Stimulated activated memory B cell treated with anti-CD40 and anti-IgM and Interleukin-4, amounts not matched to agents 10 μg/mL and 1 μg/mL and 100 μg/mL, for 72 hours (primary cell): ENCODE measurements at regions not wholly inside any gene's neighbourhood (a gene's known extent, or its start where the extent isn't known, plus 50 kb on each side); places are given as distances from the start of the nearest gene placed in this dataset.
"Not testable (repeated sequence)": the region's sequence is repeated elsewhere in the genome, so short reads cannot be mapped to it uniquely, and the experiment has no call there.

Source experiments
- ATAC-seq: fragments of 150-1000 bp; cut with Tn5 transposase; 2 replicates; pipeline ENCODE4 v1.10.0; 2021
- H3K27ac Mint-ChIP-seq: one replicate; pipeline ENCODE4 v1.8.0; 2022; ENCODE audit warnings: mild to moderate bottlenecking, mixed read lengths
- H3K27me3 Mint-ChIP-seq: one replicate; pipeline ENCODE4 v1.8.0; 2022; ENCODE audit warnings: mixed read lengths
- H3K36me3 Mint-ChIP-seq: one replicate; pipeline ENCODE4 v1.8.0; 2022; ENCODE audit warnings: mixed read lengths
- H3K4me1 Mint-ChIP-seq: one replicate; pipeline ENCODE4 v1.8.0; 2022; ENCODE audit warnings: mixed read lengths
- H3K4me3 Mint-ChIP-seq: one replicate; pipeline ENCODE4 v1.8.0; 2022; ENCODE audit warnings: mild to moderate bottlenecking, moderate library complexity, mixed read lengths
- H3K9me3 Mint-ChIP-seq: one replicate; pipeline ENCODE4 v1.8.0; 2022; ENCODE audit warnings: mixed read lengths

GRCh38 chr6:169406804-169407203 lies 153.2 kb upstream of the THBS2 start:
- H3K4me3 Mint-ChIP-seq = no peak overlapping the region
- H3K9me3 Mint-ChIP-seq = no peaks in the 10 kb centered on the region
- peaks cover 25% of the 10 kb centered on the region for H3K27me3 Mint-ChIP-seq
- no peaks in the 10 kb centered on the region for H3K4me1 Mint-ChIP-seq
- no peaks in the 10 kb centered on the region for H3K36me3 Mint-ChIP-seq
- no peak overlapping the region for H3K27ac Mint-ChIP-seq
- ATAC-seq = no peak

- H3K4me1 Mint-ChIP-seq = no peaks in the 10 kb centered on the region
- H3K4me3 Mint-ChIP-seq = no peak overlapping the region
- peaks cover 21% of the 10 kb centered on the region for H3K27me3 Mint-ChIP-seq
- no peak overlapping the region for H3K27ac Mint-ChIP-seq
- ATAC-seq = no peak
- no peaks in the 10 kb centered on the region for H3K36me3 Mint-ChIP-seq
- no peaks in the 10 kb centered on the region for H3K9me3 Mint-ChIP-seq
These were observed 152.4 kb upstream of the THBS2 start for GRCh38 chr6:169406034-169406433.

- no peak for ATAC-seq
- Mint-ChIP-seq H3K9me3 (no peaks in the 10 kb centered on the region), H3K4me1 (no peaks in the 10 kb centered on the region), H3K4me3 (no peak overlapping the region), H3K36me3 (no peaks in the 10 kb centered on the region), H3K27me3 (peaks cover 15% of the 10 kb centered on the region), H3K27ac (no peak overlapping the region)
These were observed 151.2 kb upstream of the THBS2 start for GRCh38 chr6:169404828-169405227.

DNA sequence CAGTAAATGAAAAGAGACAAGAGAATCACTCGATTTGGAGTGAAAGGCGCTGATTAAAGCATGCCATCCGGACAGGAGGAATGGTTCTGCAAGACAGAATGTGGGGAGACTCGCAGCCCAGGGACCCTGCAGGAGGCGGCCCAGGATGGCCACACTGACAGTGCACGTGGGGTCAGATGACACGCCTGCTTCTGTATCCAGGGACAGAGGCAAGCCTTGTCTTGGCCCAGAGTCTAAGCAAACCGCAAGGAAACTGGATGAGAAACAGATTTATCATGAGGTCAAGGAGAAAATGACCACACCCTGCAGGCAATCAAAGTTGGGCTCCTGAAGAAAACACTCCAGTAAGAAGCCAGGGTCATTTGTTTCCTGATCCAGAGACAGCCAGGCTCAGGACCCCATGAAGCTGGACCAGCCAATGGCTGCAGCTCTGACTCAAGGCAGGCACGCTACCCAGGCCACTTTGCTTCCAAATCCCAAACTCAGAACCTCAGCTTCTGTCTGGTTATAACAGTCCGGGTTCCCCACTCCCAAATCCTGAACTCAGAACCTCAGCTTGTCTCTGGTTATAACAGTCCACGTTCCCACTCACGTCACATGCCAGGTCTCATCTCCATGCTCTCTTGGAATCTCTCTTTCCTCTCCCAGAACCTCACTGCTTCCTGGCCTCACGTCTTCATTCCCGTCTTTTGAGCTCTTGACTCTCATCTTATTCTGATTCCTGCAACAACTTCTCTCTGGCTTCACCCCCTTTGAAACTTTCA lies 144.9 kb upstream of the THBS2 start:
- Mint-ChIP-seq H3K4me3 (no peak overlapping the region), H3K27ac (no peak overlapping the region), H3K4me1 (no peaks in the 10 kb centered on the region), H3K36me3 (no peaks in the 10 kb centered on the region), H3K27me3 (no peaks in the 10 kb centered on the region), H3K9me3 (no peaks in the 10 kb centered on the region)
- no peak for ATAC-seq

- Mint-ChIP-seq H3K36me3 (no peaks in the 10 kb centered on the region), H3K27me3 (no peaks in the 10 kb centered on the region), H3K27ac (no peak overlapping the region), H3K4me3 (no peak overlapping the region), H3K9me3 (no peaks in the 10 kb centered on the region), H3K4me1 (no peaks in the 10 kb centered on the region)
- no peak for ATAC-seq
These were observed 144.0 kb upstream of the THBS2 start for GRCh38 chr6:169397684-169398083.

GRCh38 chr6:169396554-169397163 lies 143.0 kb upstream of the THBS2 start:
- no peaks in the 10 kb centered on the region for H3K36me3 Mint-ChIP-seq

GRCh38 chr6:169396009-169396539 lies 142.4 kb upstream of the THBS2 start:
- not testable (repeated sequence) for H3K9me3 Mint-ChIP-seq, H3K4me1 Mint-ChIP-seq, H3K4me3 Mint-ChIP-seq, H3K27ac Mint-ChIP-seq, ATAC-seq, H3K36me3 Mint-ChIP-seq, H3K27me3 Mint-ChIP-seq

More at GRCh38 chr6:169396554-169397163, 143.0 kb upstream of the THBS2 start:
- ATAC-seq = peak; percentile 31
- Mint-ChIP-seq H3K4me3 (no peak overlapping the region), H3K4me1 (no peaks in the 10 kb centered on the region), H3K9me3 (peaks cover 7% of the 10 kb centered on the region), H3K27ac (no peak overlapping the region), H3K27me3 (no peaks in the 10 kb centered on the region)

GRCh38 chr6:169395080-169395805 lies 141.6 kb upstream of the THBS2 start:
- H3K9me3 Mint-ChIP-seq = peaks cover 7% of the 10 kb centered on the region
- no peaks in the 10 kb centered on the region for H3K36me3 Mint-ChIP-seq
- no peak overlapping the region for H3K4me3 Mint-ChIP-seq
- H3K4me1 Mint-ChIP-seq = no peaks in the 10 kb centered on the region
- H3K27me3 Mint-ChIP-seq = no peaks in the 10 kb centered on the region
- ATAC-seq = no peak
- no peak overlapping the region for H3K27ac Mint-ChIP-seq

DNA sequence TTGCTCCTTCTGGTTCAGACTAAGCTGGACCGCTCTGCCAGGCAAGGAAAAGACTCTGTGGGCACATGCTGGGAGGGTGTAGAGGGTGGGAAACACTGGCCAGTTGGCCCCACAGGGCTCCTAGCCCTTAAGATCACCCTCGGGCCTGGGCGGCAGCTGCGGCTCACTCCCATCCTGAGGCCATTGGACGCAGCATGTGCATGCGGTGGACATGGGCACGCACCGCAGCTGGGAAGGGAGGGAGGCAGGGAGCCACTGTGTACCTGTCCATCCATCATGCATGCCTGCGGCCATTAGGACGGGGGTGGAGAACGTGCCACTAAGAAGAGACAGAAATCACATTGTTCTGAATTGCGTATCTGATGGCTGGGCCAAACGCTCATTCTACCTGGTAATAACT lies 140.1 kb upstream of the THBS2 start:
- H3K36me3 Mint-ChIP-seq = no peaks in the 10 kb centered on the region
- H3K27me3 Mint-ChIP-seq = no peaks in the 10 kb centered on the region
- no peak overlapping the region for H3K27ac Mint-ChIP-seq
- H3K4me1 Mint-ChIP-seq = no peaks in the 10 kb centered on the region
- H3K9me3 Mint-ChIP-seq = peaks cover 15% of the 10 kb centered on the region
- ATAC-seq = no peak
- H3K4me3 Mint-ChIP-seq = no peak overlapping the region

GRCh38 chr6:169391473-169392071 lies 137.9 kb upstream of the THBS2 start:
- Mint-ChIP-seq H3K36me3 (no peaks in the 10 kb centered on the region), H3K4me1 (no peaks in the 10 kb centered on the region), H3K9me3 (peaks cover 15% of the 10 kb centered on the region), H3K27me3 (peaks cover 19% of the 10 kb centered on the region), H3K27ac (no peak overlapping the region), H3K4me3 (no peak overlapping the region)
- ATAC-seq = no peak

- peaks cover 20% of the 10 kb centered on the region for H3K27me3 Mint-ChIP-seq
- H3K9me3 Mint-ChIP-seq = peaks cover 19% of the 10 kb centered on the region
- no peak overlapping the region for H3K4me3 Mint-ChIP-seq
- H3K27ac Mint-ChIP-seq = no peak overlapping the region
- no peaks in the 10 kb centered on the region for H3K4me1 Mint-ChIP-seq
- no peak for ATAC-seq
- H3K36me3 Mint-ChIP-seq = peaks cover 5% of the 10 kb centered on the region
These were observed 134.9 kb upstream of the THBS2 start for GRCh38 chr6:169388395-169389166.

DNA sequence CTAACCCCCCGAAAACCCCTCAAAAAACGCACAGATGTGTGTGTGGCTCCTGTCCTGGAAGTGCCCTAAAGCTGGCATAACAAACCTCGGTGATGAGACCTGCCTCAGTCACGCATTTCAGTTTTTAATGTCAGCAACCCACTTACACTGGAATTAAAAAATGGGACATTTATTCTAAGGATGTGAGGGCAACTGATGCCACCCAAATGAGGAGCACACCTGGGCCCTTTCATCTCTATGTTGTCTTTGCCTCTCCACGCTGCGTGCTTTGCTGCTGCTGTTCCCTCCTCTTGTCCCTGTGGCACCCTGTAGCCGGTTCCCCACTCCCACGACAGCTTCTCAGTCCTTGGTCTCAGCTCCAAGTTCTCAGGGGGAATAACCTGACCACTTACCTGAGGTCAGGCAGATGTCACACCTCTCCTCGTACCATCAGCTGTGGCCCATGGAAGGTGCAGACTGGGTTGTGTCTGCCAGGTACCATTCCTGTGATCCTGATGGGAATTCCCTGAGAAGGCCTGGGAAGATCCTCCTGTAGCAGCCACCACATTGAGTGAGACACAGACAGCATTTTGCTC lies 134.2 kb upstream of the THBS2 start:
- H3K4me1 Mint-ChIP-seq = no peaks in the 10 kb centered on the region
- no peak overlapping the region for H3K4me3 Mint-ChIP-seq
- no peak for ATAC-seq
- peaks cover 20% of the 10 kb centered on the region for H3K27me3 Mint-ChIP-seq
- peaks cover 24% of the 10 kb centered on the region for H3K9me3 Mint-ChIP-seq
- no peak overlapping the region for H3K27ac Mint-ChIP-seq
- H3K36me3 Mint-ChIP-seq = peaks cover 5% of the 10 kb centered on the region

DNA sequence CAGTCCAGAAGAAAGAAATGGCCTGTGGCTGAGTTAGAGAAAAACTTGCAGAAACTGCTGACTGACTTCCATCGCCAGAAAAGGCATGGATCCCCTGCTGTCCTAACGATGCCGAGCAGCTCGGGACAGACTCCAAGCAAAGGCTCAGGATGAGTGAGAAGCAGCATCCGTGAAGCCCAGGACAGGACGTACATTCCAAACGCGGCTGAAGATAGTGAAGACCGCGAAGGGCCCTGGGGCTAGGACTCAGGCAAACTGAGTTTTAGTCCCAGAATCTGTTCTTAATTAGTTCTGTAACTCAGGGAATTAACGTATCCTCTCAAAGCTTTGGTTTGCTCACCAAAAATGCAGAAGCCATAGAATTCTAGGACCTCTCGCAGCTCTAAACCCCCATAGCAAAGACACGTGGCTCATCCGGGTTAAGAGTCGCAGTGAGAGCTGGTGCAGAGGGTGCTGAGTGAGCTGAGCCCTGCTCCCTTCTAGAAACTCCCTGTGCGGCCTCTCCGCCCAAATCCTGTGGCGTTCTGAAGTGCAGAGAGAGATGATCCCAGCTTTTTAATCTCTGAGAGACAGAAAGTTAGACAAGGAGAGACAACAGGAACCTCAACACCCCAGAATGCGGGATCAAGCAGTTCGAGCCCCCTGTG lies 132.9 kb upstream of the THBS2 start:
- Mint-ChIP-seq H3K4me3 (no peak overlapping the region), H3K27ac (no peak overlapping the region), H3K36me3 (peaks cover 5% of the 10 kb centered on the region), H3K4me1 (no peaks in the 10 kb centered on the region), H3K9me3 (peaks cover 20% of the 10 kb centered on the region), H3K27me3 (peaks cover 20% of the 10 kb centered on the region)
- ATAC-seq = no peak

GRCh38 chr6:169385237-169385880 lies 131.7 kb upstream of the THBS2 start:
- no peaks in the 10 kb centered on the region for H3K4me1 Mint-ChIP-seq
- ATAC-seq = no peak
- H3K9me3 Mint-ChIP-seq = peaks cover 20% of the 10 kb centered on the region
- H3K36me3 Mint-ChIP-seq = peaks cover 5% of the 10 kb centered on the region
- no peak overlapping the region for H3K4me3 Mint-ChIP-seq
- H3K27ac Mint-ChIP-seq = no peak overlapping the region
- H3K27me3 Mint-ChIP-seq = peaks cover 20% of the 10 kb centered on the region
